Fibroblast of lung (primary cell): ENCODE measurements at regions not wholly inside any gene's neighbourhood (a gene's known extent, or its start where the extent isn't known, plus 50 kb on each side); places are given as distances from the start of the nearest gene placed in this dataset.
A peak's percentile ranks its signal among the peaks of the same experiment; 100 is the strongest.
"Not testable (repeated sequence)": the region's sequence is repeated elsewhere in the genome, so short reads cannot be mapped to it uniquely, and the experiment has no call there.

Source experiments
- DNase-seq, 2 donors: peaks; one replicate each; pipeline versions ENCODE4 v3.0.0 to v3.0.0-alpha.2; 2010; ENCODE audit warnings: low read depth in 2 of 2
- H2AFZ ChIP-seq: 2 replicates; pipeline ENCODE4 v1.5.1; 2012; ENCODE audit warnings: low read length, control low read depth, inconsistent platforms
- H3K27ac ChIP-seq: 2 replicates; pipeline ENCODE4 v1.5.1; 2011; ENCODE audit warnings: low read length, control low read depth; ENCODE audit not compliant: insufficient read depth
- H3K27me3 ChIP-seq: 2 replicates; pipeline ENCODE4 v1.5.1; 2011; ENCODE audit warnings: mild to moderate bottlenecking, low read length; ENCODE audit not compliant: control insufficient read depth, insufficient read depth
- H3K36me3 ChIP-seq: 2 replicates; pipeline ENCODE4 v1.5.1; 2011; ENCODE audit warnings: low read length; ENCODE audit not compliant: control insufficient read depth, insufficient read depth
- H3K4me1 ChIP-seq: 2 replicates; pipeline ENCODE4 v1.5.1; 2011; ENCODE audit warnings: low read length; ENCODE audit not compliant: control insufficient read depth, insufficient read depth; ENCODE audit errors: extremely low read depth
- H3K4me2 ChIP-seq: 2 replicates; pipeline ENCODE4 v1.5.1; 2011; ENCODE audit warnings: low read length, control low read depth; ENCODE audit not compliant: insufficient read depth; ENCODE audit errors: extremely low read depth
- H3K4me3 ChIP-seq, 4 experiments: fragments of 200-600 bp in 1 of 4; sonication (generic) in 1 of 4; replicated peaks in 1 of 4; 2 replicates each; pipeline ENCODE4 v1.5.1; 2011 to 2016; ENCODE audit warnings: low read length in 4 of 4, low read depth in 3 of 4, mild to moderate bottlenecking in 3 of 4, control low read depth in 2 of 4, inconsistent platforms in 1 of 4, mixed read lengths in 1 of 4; ENCODE audit not compliant: insufficient read depth in 1 of 4; ENCODE audit errors: control extremely low read depth in 1 of 4
- H3K79me2 ChIP-seq: 2 replicates; pipeline ENCODE4 v1.5.1; 2012; ENCODE audit warnings: mild to moderate bottlenecking, low read length, inconsistent platforms; ENCODE audit not compliant: control insufficient read depth, insufficient read depth
- H3K9ac ChIP-seq: 2 replicates; pipeline ENCODE4 v1.5.1; 2011; ENCODE audit warnings: mild to moderate bottlenecking, low read length, control low read depth; ENCODE audit not compliant: insufficient read depth
- H3K9me3 ChIP-seq: 2 replicates; pipeline ENCODE4 v1.5.1; 2012; ENCODE audit warnings: low read depth, low read length; ENCODE audit not compliant: control insufficient read depth, insufficient read depth
- H4K20me1 ChIP-seq: 2 replicates; pipeline ENCODE4 v1.5.1; 2011; ENCODE audit warnings: low read length; ENCODE audit not compliant: control insufficient read depth, insufficient read depth; ENCODE audit errors: extremely low read depth
- EZH2 ChIP-seq: IDR thresholded peaks from 2 replicates; pipeline ENCODE4 v1.5.1; 2012; ENCODE audit warnings: low read length, control low read depth, mild to moderate bottlenecking; ENCODE audit errors: missing control alignments
- TF ChIP-seq, protein P1 (sequence below), 2 donors: IDR thresholded peaks in 1 of 2; conservative IDR thresholded peaks in 1 of 2; 1 replicate in 1 of 2; 2 replicates in 1 of 2; pipeline ENCODE4 v1.5.1; 2011 to 2012; ENCODE audit warnings: low read length in 2 of 2, control low read depth in 1 of 2, inconsistent platforms in 1 of 2, low read depth in 1 of 2, mild to moderate bottlenecking in 1 of 2

DNA sequence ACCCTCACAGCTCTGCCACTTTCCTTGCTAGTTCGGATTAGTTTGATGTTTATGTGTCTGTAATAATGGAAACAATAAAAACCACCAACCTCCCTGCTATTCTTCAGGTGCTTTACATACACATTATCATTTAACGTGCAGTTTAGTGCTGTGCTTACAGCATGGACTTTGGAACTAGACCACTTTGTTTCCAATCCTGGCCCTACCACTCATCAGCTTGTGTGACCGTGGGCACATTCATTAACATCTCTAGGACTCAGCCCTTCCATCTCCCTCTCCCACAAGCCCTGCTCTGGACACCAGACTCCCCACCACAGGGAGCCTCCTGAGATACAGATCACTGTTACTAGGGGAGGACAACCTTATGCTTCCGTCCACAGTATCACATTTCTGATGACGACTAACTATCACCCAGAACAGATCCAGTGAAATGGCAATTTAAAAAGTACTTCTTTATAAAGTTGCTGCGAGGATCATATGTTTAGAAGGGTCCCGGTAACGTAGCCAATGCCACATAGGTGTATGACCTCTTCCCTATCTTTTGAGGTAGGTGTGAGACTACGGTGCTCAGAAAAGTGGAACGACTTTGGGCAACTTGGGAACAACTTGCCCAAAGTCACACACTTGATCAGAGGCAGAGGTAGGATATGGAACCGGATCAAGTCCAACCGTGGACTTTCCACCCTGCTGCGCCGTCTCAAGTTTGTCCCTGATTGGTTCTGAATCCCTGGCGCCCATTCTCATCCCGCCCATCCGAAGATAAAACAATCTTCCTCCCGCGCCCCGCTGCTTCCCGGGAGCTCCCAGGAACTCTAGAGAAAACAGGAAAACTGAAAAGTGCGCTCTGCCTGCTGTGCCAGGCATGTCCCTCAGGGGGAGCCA lies 132.4 kb upstream of the NIPBL start:
- Histone ChIP-seq H3K27ac (no peak overlapping the region), H3K4me3 (peak overlapping the region; percentile 61 to 73 (median 68)), H3K9ac (no peak overlapping the region)

DNA sequence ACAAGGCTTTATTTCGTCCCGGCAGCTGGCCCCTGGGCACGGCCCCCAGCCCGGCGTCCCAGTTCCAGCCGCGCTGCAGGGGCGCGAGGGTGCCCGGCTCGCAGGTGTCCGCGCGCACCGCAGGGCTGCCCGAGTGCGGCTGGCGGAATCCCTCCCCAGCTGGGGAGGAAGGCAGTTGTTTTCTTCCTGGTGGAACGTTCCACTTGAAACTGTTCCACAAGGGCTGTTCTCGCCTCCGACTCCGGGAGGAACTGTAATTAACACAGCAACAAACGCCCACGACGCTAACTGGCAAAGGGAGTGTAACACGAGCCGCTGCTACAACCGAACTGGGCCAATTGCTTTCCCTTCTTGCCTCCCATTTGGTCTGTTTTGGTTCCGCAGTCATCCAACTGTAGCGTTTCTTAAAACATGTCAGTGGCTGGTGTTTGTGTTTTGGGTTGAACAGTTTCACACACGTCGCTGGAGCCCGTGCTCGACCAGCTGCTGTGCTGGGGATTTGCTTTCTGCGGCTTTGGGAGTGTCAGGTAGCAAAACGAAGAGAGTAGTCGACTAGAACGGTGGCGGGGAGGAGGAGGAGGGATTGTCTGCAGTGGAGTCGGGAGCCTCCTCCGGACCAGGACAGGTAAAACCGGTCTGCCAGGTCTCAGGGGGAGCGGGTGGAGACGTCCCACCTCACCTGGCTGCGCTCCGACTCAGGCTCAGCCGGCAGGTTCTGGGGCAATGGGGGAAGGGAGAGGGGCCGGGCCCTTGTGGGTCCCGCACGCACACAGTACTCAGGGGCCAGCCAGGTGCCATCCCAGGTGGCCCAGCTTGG lies 131.6 kb upstream of the NIPBL start:
- no peaks in the 10 kb centered on the region for H3K9me3 ChIP-seq
- peak; percentile 40 to 57 for DNase-seq
- H3K4me1 ChIP-seq = peaks cover 3% of the 10 kb centered on the region
- H2AFZ ChIP-seq = peak overlapping the region; percentile 93
- TF ChIP-seq EZH2 = peak; percentile 56
- TF ChIP-seq, protein P1, sequence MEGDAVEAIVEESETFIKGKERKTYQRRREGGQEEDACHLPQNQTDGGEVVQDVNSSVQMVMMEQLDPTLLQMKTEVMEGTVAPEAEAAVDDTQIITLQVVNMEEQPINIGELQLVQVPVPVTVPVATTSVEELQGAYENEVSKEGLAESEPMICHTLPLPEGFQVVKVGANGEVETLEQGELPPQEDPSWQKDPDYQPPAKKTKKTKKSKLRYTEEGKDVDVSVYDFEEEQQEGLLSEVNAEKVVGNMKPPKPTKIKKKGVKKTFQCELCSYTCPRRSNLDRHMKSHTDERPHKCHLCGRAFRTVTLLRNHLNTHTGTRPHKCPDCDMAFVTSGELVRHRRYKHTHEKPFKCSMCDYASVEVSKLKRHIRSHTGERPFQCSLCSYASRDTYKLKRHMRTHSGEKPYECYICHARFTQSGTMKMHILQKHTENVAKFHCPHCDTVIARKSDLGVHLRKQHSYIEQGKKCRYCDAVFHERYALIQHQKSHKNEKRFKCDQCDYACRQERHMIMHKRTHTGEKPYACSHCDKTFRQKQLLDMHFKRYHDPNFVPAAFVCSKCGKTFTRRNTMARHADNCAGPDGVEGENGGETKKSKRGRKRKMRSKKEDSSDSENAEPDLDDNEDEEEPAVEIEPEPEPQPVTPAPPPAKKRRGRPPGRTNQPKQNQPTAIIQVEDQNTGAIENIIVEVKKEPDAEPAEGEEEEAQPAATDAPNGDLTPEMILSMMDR (conservative IDR thresholded peaks at IDR 0.05 in 1 of 2, IDR thresholded peaks at IDR 0.05 in 1 of 2; ENCODE audit: low read depth in 1 of 2, low read length in 2 of 2) = no peak
- H3K79me2 ChIP-seq = no peaks in the 10 kb centered on the region
- H3K27me3 ChIP-seq = peaks cover 9% of the 10 kb centered on the region
- H3K27ac ChIP-seq = no peak overlapping the region
- H3K36me3 ChIP-seq = no peaks in the 10 kb centered on the region
- H3K4me2 ChIP-seq = peak overlapping the region; percentile 94
- H4K20me1 ChIP-seq = no peaks in the 10 kb centered on the region
- no peak overlapping the region for H3K9ac ChIP-seq
- H3K4me3 ChIP-seq = peak overlapping the region; percentile 61 to 73 (median 68)

More for the DNA sequence above, 132.4 kb upstream of the NIPBL start:
- TF ChIP-seq EZH2 = no peak
- TF ChIP-seq, protein P1 (conservative IDR thresholded peaks at IDR 0.05 in 1 of 2, IDR thresholded peaks at IDR 0.05 in 1 of 2; ENCODE audit: low read depth in 1 of 2, low read length in 2 of 2) = peak; percentile 69 to 73
- Histone ChIP-seq H2AFZ (peak overlapping the region; percentile 93), H3K79me2 (no peaks in the 10 kb centered on the region), H3K9me3 (no peaks in the 10 kb centered on the region), H4K20me1 (no peaks in the 10 kb centered on the region), H3K4me2 (peak overlapping the region; percentile 94), H3K27me3 (peaks cover 9% of the 10 kb centered on the region), H3K36me3 (no peaks in the 10 kb centered on the region), H3K4me1 (peaks cover 3% of the 10 kb centered on the region)
- peak; percentile 62 to 73 for DNase-seq

DNA sequence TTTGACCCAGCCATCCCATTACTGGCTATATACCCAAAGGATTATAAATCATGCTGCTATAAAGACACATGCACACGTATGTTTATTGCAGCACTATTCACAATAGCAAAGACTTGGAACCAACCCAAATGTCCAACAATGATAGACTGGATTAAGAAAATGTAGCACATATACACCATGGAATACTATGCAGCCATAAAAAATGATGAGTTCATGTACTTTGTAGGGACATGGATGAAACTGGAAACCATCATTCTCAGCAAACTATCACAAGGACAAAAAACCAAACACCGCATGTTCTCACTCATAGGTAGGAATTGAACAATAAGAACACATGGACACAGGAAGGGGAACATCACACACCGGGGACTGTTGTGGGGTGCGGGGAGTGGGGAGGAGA lies 128.8 kb upstream of the NIPBL start:
- H3K4me2 ChIP-seq, H3K9ac ChIP-seq, H3K9me3 ChIP-seq, H2AFZ ChIP-seq, H3K27ac ChIP-seq, H3K4me3 ChIP-seq, H3K36me3 ChIP-seq, H3K27me3 ChIP-seq, H3K4me1 ChIP-seq, H3K79me2 ChIP-seq, H4K20me1 ChIP-seq, DNase-seq: not testable (repeated sequence)
